Karpas-422 (cell line): ENCODE measurements at regions not wholly inside any gene's neighbourhood (a gene's known extent, or its start where the extent isn't known, plus 50 kb on each side); places are given as distances from the start of the nearest gene placed in this dataset.

Experiments used
- DNase-seq: peaks from one replicate; pipeline ENCODE4 v3.0.0-alpha.2; 2015
- H2AFZ ChIP-seq: fragments of 200-600 bp; sonication (generic); 2 replicates; pipeline ENCODE4 v1.6.1; 2014; ENCODE audit warnings: antibody characterized with exemption, low read length, mixed read lengths
- H3K27ac ChIP-seq: fragments of 200-600 bp; sonication (generic); 2 replicates; pipeline ENCODE4 v1.5.1; 2014; ENCODE audit warnings: mild to moderate bottlenecking, low read length, moderate library complexity
- H3K27me3 ChIP-seq: fragments of 200-600 bp; sonication (generic); 2 replicates; pipeline ENCODE4 v1.6.1; 2014; ENCODE audit warnings: low read length, mixed read lengths
- H3K36me3 ChIP-seq: fragments of 200-600 bp; sonication (generic); 2 replicates; pipeline ENCODE4 v1.6.1; 2014; ENCODE audit warnings: low read length, mixed read lengths; ENCODE audit not compliant: insufficient read depth
- H3K4me1 ChIP-seq: fragments of 200-600 bp; sonication (generic); 2 replicates; pipeline ENCODE4 v1.6.1; 2014; ENCODE audit warnings: mild to moderate bottlenecking, low read length, mixed read lengths
- H3K4me2 ChIP-seq: fragments of 200-600 bp; sonication (generic); 2 replicates; pipeline ENCODE4 v1.6.1; 2014; ENCODE audit warnings: low read length, low read depth, mild to moderate bottlenecking; ENCODE audit not compliant: poor library complexity, severe bottlenecking
- H3K4me3 ChIP-seq: fragments of 200-600 bp; sonication (generic); 2 replicates; pipeline ENCODE4 v1.5.1; 2014; ENCODE audit warnings: mild to moderate bottlenecking, antibody characterized with exemption, low read length, mixed read lengths
- H3K79me2 ChIP-seq: fragments of 200-600 bp; sonication (generic); 2 replicates; pipeline ENCODE4 v1.6.1; 2014; ENCODE audit warnings: mild to moderate bottlenecking, low read length, mixed read lengths
- H3K9ac ChIP-seq: fragments of 200-600 bp; sonication (generic); 2 replicates; pipeline ENCODE4 v1.6.0; 2014; ENCODE audit warnings: low read length
- H3K9me2 ChIP-seq: fragments of 200-600 bp; sonication (generic), shearing (Covaris generic); replicated peaks from 2 replicates; pipeline ENCODE4 v1.6.0; 2014; ENCODE audit warnings: mild to moderate bottlenecking, low read length, moderate library complexity; ENCODE audit not compliant: insufficient read depth
- H3K9me3 ChIP-seq: fragments of 300-700, 200-600 bp; sonication (generic); 2 replicates; pipeline ENCODE4 v1.6.1; 2014; ENCODE audit warnings: low read length, mixed read lengths
- H4K20me1 ChIP-seq: fragments of 200-600 bp; sonication (generic); 2 replicates; pipeline ENCODE4 v1.6.1; 2014; ENCODE audit warnings: mild to moderate bottlenecking, antibody characterized with exemption, low read length, low read depth; ENCODE audit not compliant: insufficient read depth

GRCh38 chr9:107547772-107548297 lies 58.3 kb upstream of the KLF4 start:
- no peak overlapping the region for H3K4me2 ChIP-seq

GRCh38 chr9:107547303-107547702 lies 57.7 kb upstream of the KLF4 start:
- Histone ChIP-seq H3K79me2 (no peaks in the 10 kb centered on the region), H3K9me2 (no peaks in the 10 kb centered on the region), H3K4me3 (no peak overlapping the region), H3K9me3 (no peaks in the 10 kb centered on the region), H3K27ac (no peak overlapping the region), H4K20me1 (no peaks in the 10 kb centered on the region), H2AFZ (no peak overlapping the region), H3K9ac (no peak overlapping the region), H3K4me2 (no peak overlapping the region), H3K4me1 (0 out of 2 replicates have a peak, but pooled peaks cover 4% of the 10 kb centered on the region), H3K27me3 (no peaks in the 10 kb centered on the region), H3K36me3 (no peaks in the 10 kb centered on the region)
- DNase-seq, result no peak

More at GRCh38 chr9:107547772-107548297, 58.3 kb upstream of the KLF4 start:
- Histone ChIP-seq H3K4me3 (no peak overlapping the region), H3K4me1 (0 out of 2 replicates have a peak, but pooled peaks cover 4% of the 10 kb centered on the region), H2AFZ (no peak overlapping the region), H3K36me3 (no peaks in the 10 kb centered on the region), H3K9me3 (no peaks in the 10 kb centered on the region), H4K20me1 (no peaks in the 10 kb centered on the region), H3K79me2 (no peaks in the 10 kb centered on the region), H3K27ac (no peak overlapping the region), H3K9me2 (no peaks in the 10 kb centered on the region), H3K27me3 (no peaks in the 10 kb centered on the region), H3K9ac (no peak overlapping the region)
- no peak for DNase-seq

- no peaks in the 10 kb centered on the region for H3K27me3 ChIP-seq
- H3K9me2 ChIP-seq, result no peaks in the 10 kb centered on the region
- no peaks in the 10 kb centered on the region for H3K9me3 ChIP-seq
- no peaks in the 10 kb centered on the region for H4K20me1 ChIP-seq
- 0 out of 2 replicates have a peak, but pooled peaks cover 4% of the 10 kb centered on the region for H3K4me1 ChIP-seq
- no peaks in the 10 kb centered on the region for H3K79me2 ChIP-seq
- H2AFZ ChIP-seq, result no peak overlapping the region
- H3K9ac ChIP-seq, result no peak overlapping the region
- no peak overlapping the region for H3K4me3 ChIP-seq
- no peaks in the 10 kb centered on the region for H3K36me3 ChIP-seq
- no peak overlapping the region for H3K4me2 ChIP-seq
- DNase-seq, result no peak
- no peak overlapping the region for H3K27ac ChIP-seq
Measured at GRCh38 chr9:107546859-107547258, 57.3 kb upstream of the KLF4 start.

- Histone ChIP-seq H3K27ac (no peak overlapping the region), H3K36me3 (no peaks in the 10 kb centered on the region), H3K9me2 (no peaks in the 10 kb centered on the region), H3K4me1 (0 out of 2 replicates have a peak, but pooled peaks cover 4% of the 10 kb centered on the region), H4K20me1 (no peaks in the 10 kb centered on the region), H3K4me3 (no peak overlapping the region), H3K9ac (no peak overlapping the region), H3K4me2 (no peak overlapping the region), H3K9me3 (no peaks in the 10 kb centered on the region), H3K27me3 (no peaks in the 10 kb centered on the region), H3K79me2 (no peaks in the 10 kb centered on the region), H2AFZ (no peak overlapping the region)
- no peak for DNase-seq
Measured at GRCh38 chr9:107545036-107545435, 55.5 kb upstream of the KLF4 start.

GRCh38 chr9:107542411-107543157 lies 53.0 kb upstream of the KLF4 start:
- DNase-seq, result no peak
- Histone ChIP-seq H3K4me2 (no peak overlapping the region), H3K4me1 (0 out of 2 replicates have a peak, but pooled peaks cover 4% of the 10 kb centered on the region), H3K27me3 (no peaks in the 10 kb centered on the region), H3K4me3 (no peak overlapping the region), H3K79me2 (no peaks in the 10 kb centered on the region), H3K9me3 (no peaks in the 10 kb centered on the region), H3K9me2 (no peaks in the 10 kb centered on the region), H3K27ac (no peak overlapping the region), H3K36me3 (no peaks in the 10 kb centered on the region), H3K9ac (no peak overlapping the region), H4K20me1 (no peaks in the 10 kb centered on the region), H2AFZ (no peak overlapping the region)

GRCh38 chr9:107541523-107541922 lies 52.0 kb upstream of the KLF4 start:
- no peak overlapping the region for H2AFZ ChIP-seq
- no peak overlapping the region for H3K27ac ChIP-seq
- H3K36me3 ChIP-seq, result no peaks in the 10 kb centered on the region
- DNase-seq, result no peak
- no peak overlapping the region for H3K9ac ChIP-seq
- H3K27me3 ChIP-seq, result no peaks in the 10 kb centered on the region
- H3K9me3 ChIP-seq, result no peaks in the 10 kb centered on the region
- H3K4me3 ChIP-seq, result no peak overlapping the region
- H3K9me2 ChIP-seq, result no peaks in the 10 kb centered on the region
- no peaks in the 10 kb centered on the region for H3K4me1 ChIP-seq
- no peak overlapping the region for H3K4me2 ChIP-seq
- no peaks in the 10 kb centered on the region for H3K79me2 ChIP-seq
- H4K20me1 ChIP-seq, result no peaks in the 10 kb centered on the region

- Histone ChIP-seq H3K4me2 (no peak overlapping the region), H2AFZ (no peak overlapping the region), H3K9ac (no peak overlapping the region), H3K4me3 (no peak overlapping the region), H3K9me2 (no peaks in the 10 kb centered on the region), H3K79me2 (no peaks in the 10 kb centered on the region), H3K27ac (no peak overlapping the region), H4K20me1 (no peaks in the 10 kb centered on the region), H3K36me3 (no peaks in the 10 kb centered on the region), H3K27me3 (no peaks in the 10 kb centered on the region), H3K4me1 (no peaks in the 10 kb centered on the region), H3K9me3 (no peaks in the 10 kb centered on the region)
- no peak for DNase-seq
Measured at GRCh38 chr9:107540164-107540561, 50.6 kb upstream of the KLF4 start.

GRCh38 chr9:107539427-107540163 lies 50.0 kb upstream of the KLF4 start:
- no peak for DNase-seq
- H3K9me3 ChIP-seq, result no peaks in the 10 kb centered on the region

More at GRCh38 chr9:107539427-107540163, 50.0 kb upstream of the KLF4 start:
- no peaks in the 10 kb centered on the region for H4K20me1 ChIP-seq
- H3K79me2 ChIP-seq, result no peaks in the 10 kb centered on the region
- no peaks in the 10 kb centered on the region for H3K36me3 ChIP-seq
- H3K4me2 ChIP-seq, result no peak overlapping the region
- H3K27ac ChIP-seq, result no peak overlapping the region
- no peaks in the 10 kb centered on the region for H3K27me3 ChIP-seq
- no peak overlapping the region for H3K4me3 ChIP-seq
- H3K4me1 ChIP-seq, result no peaks in the 10 kb centered on the region
- no peak overlapping the region for H3K9ac ChIP-seq
- H2AFZ ChIP-seq, result no peak overlapping the region
- H3K9me2 ChIP-seq, result no peaks in the 10 kb centered on the region
